A673 (cell line): ENCODE measurements at regions not wholly inside any gene's neighbourhood (a gene's known extent, or its start where the extent isn't known, plus 50 kb on each side); places are given as distances from the start of the nearest gene placed in this dataset.

Experiments
- BruUV-seq: library from RNA; stranded (reverse); fragments of 400-500 nt; replicated peaks from 2 replicates; lab custom pipeline; 2021; lab: Mats Ljungman, UMichigan
- CTCF ChIA-PET: fragments of 300-600 bp; sonication (Branson Sonifier 250); formaldehyde crosslinking; loops from one replicate; lab custom pipeline; 2022; ENCODE audit warnings: antibody characterized with exemption; lab: Charles Lee
- POLR2A ChIA-PET: fragments of 300-600 bp; sonication (Branson Sonifier 250); formaldehyde crosslinking; loops from one replicate; lab custom pipeline; 2022; ENCODE audit warnings: antibody characterized with exemption; ENCODE audit not compliant: low non-redundant PET; lab: Charles Lee
- DNase-seq: peaks from one replicate; pipeline ENCODE4 v3.0.0-alpha.2; 2015; ENCODE audit warnings: low spot score
- H3K27ac ChIP-seq: fragments of 200-600 bp; sonication (generic); 2 replicates; pipeline ENCODE4 v1.5.1; 2016; ENCODE audit warnings: mixed run types, low read depth, mild to moderate bottlenecking, mixed read lengths, antibody characterized with exemption, low read length; ENCODE audit not compliant: poor library complexity, severe bottlenecking
- H3K27me3 ChIP-seq: fragments of 200-600 bp; sonication (generic); replicated peaks from 2 replicates; pipeline ENCODE4 v1.6.1; 2017; ENCODE audit warnings: mixed run types, low read depth, mild to moderate bottlenecking, mixed read lengths, antibody characterized with exemption, low read length; ENCODE audit not compliant: insufficient read depth, poor library complexity
- H3K36me3 ChIP-seq: fragments of 200-600 bp; sonication (generic); 2 replicates; pipeline ENCODE4 v1.6.1; 2016; ENCODE audit warnings: mixed run types, mild to moderate bottlenecking, mixed read lengths, antibody characterized with exemption, low read length; ENCODE audit not compliant: insufficient read depth, poor library complexity, severe bottlenecking
- H3K4me1 ChIP-seq: fragments of 200-600 bp; sonication (generic); 2 replicates; pipeline ENCODE4 v1.6.1; 2017; ENCODE audit warnings: mixed run types, mild to moderate bottlenecking, mixed read lengths, antibody characterized with exemption, low read length; ENCODE audit not compliant: insufficient read depth, poor library complexity, severe bottlenecking
- H3K4me3 ChIP-seq: fragments of 200-600 bp; sonication (generic); 2 replicates; pipeline ENCODE4 v1.5.1; 2016; ENCODE audit warnings: low read depth, mixed run types, mild to moderate bottlenecking, mixed read lengths, low read length; ENCODE audit not compliant: poor library complexity, severe bottlenecking
- H3K9me3 ChIP-seq: fragments of 200-600 bp; sonication (generic); 2 replicates; pipeline ENCODE4 v1.6.1; 2016; ENCODE audit warnings: mixed run types, low read depth, mild to moderate bottlenecking, mixed read lengths, antibody characterized with exemption, low read length; ENCODE audit not compliant: poor library complexity, severe bottlenecking
- CTCF ChIP-seq: fragments of 300-800, 200-600 bp; sonication (generic); conservative IDR thresholded peaks from 2 replicates; pipeline ENCODE4 v1.5.1; 2017; ENCODE audit warnings: low read depth, mild to moderate bottlenecking, antibody characterized with exemption, low read length, moderate library complexity, mixed read lengths
- EZH2 ChIP-seq: fragments of 200-600 bp; sonication (generic); IDR thresholded peaks from 2 replicates; pipeline ENCODE4 v1.6.1; 2017; ENCODE audit warnings: borderline replicate concordance, low read depth, mild to moderate bottlenecking, mixed read lengths, antibody characterized with exemption, low read length; ENCODE audit not compliant: poor library complexity, severe bottlenecking
- intact Hi-C: fragments of 100-400 bp; cut with micrococcal nuclease; formaldehyde crosslinking; loops from one replicate; pipeline ENCODE4 v1.10.0; 2022; ENCODE audit not compliant: unreplicated experiment

GRCh38 chr12:60152756-60153155 is 556.9 kb downstream of the SLC16A7 start:
- intact Hi-C loops, result no loop called here
- ChIA-PET CTCF (no interaction called here), POLR2A (interaction anchor here (0.6 kb wide), 1 partner anchor 934 kb away, joined by 3 read pairs; no protein-coding TSS in a partner anchor)
- Histone ChIP-seq H3K4me1 (no peaks in the 10 kb centered on the region), H3K27me3 (no peaks in the 10 kb centered on the region), H3K36me3 (no peaks in the 10 kb centered on the region), H3K9me3 (no peaks in the 10 kb centered on the region), H3K4me3 (no peak overlapping the region), H3K27ac (no peak overlapping the region)
- BruUV-seq, result no TSS peak
- DNase-seq, result no peak
- TF ChIP-seq EZH2 (no peak), CTCF (no peak)

GRCh38 chr12:60159761-60160160 is 563.9 kb downstream of the SLC16A7 start:
- H3K27me3 ChIP-seq, result no peaks in the 10 kb centered on the region
- no peaks in the 10 kb centered on the region for H3K4me1 ChIP-seq
- H3K4me3 ChIP-seq, result no peak overlapping the region
- no peak for DNase-seq
- H3K9me3 ChIP-seq, result no peaks in the 10 kb centered on the region
- ChIA-PET CTCF (no interaction called here), POLR2A (no interaction called here)
- no peak for TF ChIP-seq EZH2
- no peak for TF ChIP-seq CTCF
- no peak overlapping the region for H3K27ac ChIP-seq
- BruUV-seq, result no TSS peak
- intact Hi-C loops, result no loop called here
- no peaks in the 10 kb centered on the region for H3K36me3 ChIP-seq

- ChIA-PET CTCF (no interaction called here), POLR2A (no interaction called here)
- Histone ChIP-seq H3K27ac (no peak overlapping the region), H3K4me3 (no peak overlapping the region), H3K27me3 (no peaks in the 10 kb centered on the region), H3K9me3 (no peaks in the 10 kb centered on the region), H3K36me3 (no peaks in the 10 kb centered on the region), H3K4me1 (no peaks in the 10 kb centered on the region)
- TF ChIP-seq CTCF (no peak), EZH2 (no peak)
- BruUV-seq, result no TSS peak
- DNase-seq, result no peak
- intact Hi-C loops, result no loop called here
Observed at GRCh38 chr12:60162988-60163720, 567.3 kb downstream of the SLC16A7 start.
